WTC11 (cell line): ENCODE measurements at regions not wholly inside any gene's neighbourhood (a gene's known extent, or its start where the extent isn't known, plus 50 kb on each side); places are given as distances from the start of the nearest gene placed in this dataset.

Source experiments
- CTCF ChIP-seq: fragments of 200-600 bp; IDR thresholded peaks from 2 replicates; pipeline ENCODE4 v1.8.0; 2022; ENCODE audit warnings: antibody characterized with exemption
- GABPB1 ChIP-seq: sonication (generic); formaldehyde crosslinking; IDR thresholded peaks from 2 replicates; pipeline ENCODE4 v1.8.1; 2023; ENCODE audit warnings: mild to moderate bottlenecking, missing genetic modification reagents
- NFYB ChIP-seq: sonication (generic); formaldehyde crosslinking; conservative IDR thresholded peaks from 2 replicates; pipeline ENCODE4 v1.8.0; 2022; ENCODE audit warnings: low read depth, missing genetic modification reagents
- OVOL2 ChIP-seq: fragments of 250-450 bp; sonication (Bioruptor Pico); IDR thresholded peaks from 2 replicates; pipeline ENCODE4 v1.9.0; 2021; ENCODE audit warnings: mild to moderate bottlenecking, borderline replicate concordance
- ZNF121 ChIP-seq: sonication (generic); formaldehyde crosslinking; IDR thresholded peaks from 2 replicates; pipeline ENCODE4 v1.8.0; 2023; ENCODE audit warnings: missing genetic modification reagents

GRCh38 chr1:243933495-243933894, 83.5 kb upstream of the AKT3 start:
- TF ChIP-seq ZNF121 (CRISPR knock-in tag) (no peak), CTCF (no peak), OVOL2 (CRISPR knock-in tag) (no peak), GABPB1 (CRISPR knock-in tag) (no peak), NFYB (CRISPR knock-in tag) (no peak)
